Epithelial cell of esophagus (primary cell): ENCODE measurements at regions not wholly inside any gene's neighbourhood (a gene's known extent, or its start where the extent isn't known, plus 50 kb on each side); places are given as distances from the start of the nearest gene placed in this dataset.
"Not testable (repeated sequence)": the region's sequence is repeated elsewhere in the genome, so short reads cannot be mapped to it uniquely, and the experiment has no call there.

Experiments used
- DNase-seq: peaks from one replicate; pipeline ENCODE4 v3.0.0; 2010; ENCODE audit warnings: low read depth
- H3K4me3 ChIP-seq: 2 replicates; pipeline ENCODE4 v1.5.1; 2011; ENCODE audit warnings: mild to moderate bottlenecking, low read length, control low read depth
- CTCF ChIP-seq: IDR thresholded peaks from 2 replicates; pipeline ENCODE4 v1.5.1; 2011; ENCODE audit warnings: low read depth, mild to moderate bottlenecking, low read length, control low read depth, inconsistent platforms; ENCODE audit not compliant: insufficient read depth; ENCODE audit errors: missing control alignments

GRCh38 chr6:120759570-120759969 is 574.7 kb downstream of the TBC1D32 start:
- TF ChIP-seq CTCF, result no peak
- no peak for DNase-seq
- H3K4me3 ChIP-seq, result no peak overlapping the region

GRCh38 chr6:120748574-120748973 is 585.7 kb downstream of the TBC1D32 start:
- H3K4me3 ChIP-seq, DNase-seq: not testable (repeated sequence)

GRCh38 chr6:120736740-120737139 is 597.5 kb downstream of the TBC1D32 start:
- no peak for TF ChIP-seq CTCF
- DNase-seq, result peak; percentile 72
- H3K4me3 ChIP-seq, result no peak overlapping the region

GRCh38 chr6:120735641-120736040 is 598.6 kb downstream of the TBC1D32 start:
- DNase-seq, result peak; percentile 85
- H3K4me3 ChIP-seq, result no peak overlapping the region
- no peak for TF ChIP-seq CTCF

GRCh38 chr6:120711255-120711654 is 623.0 kb downstream of the TBC1D32 start:
- no peak for TF ChIP-seq CTCF
- no peak for DNase-seq
- no peak overlapping the region for H3K4me3 ChIP-seq

- no peak for DNase-seq
- no peak for TF ChIP-seq CTCF
- H3K4me3 ChIP-seq, result no peak overlapping the region
Observed at GRCh38 chr6:120700001-120700400, 634.3 kb downstream of the TBC1D32 start.

GRCh38 chr6:120686492-120686891 is 647.8 kb downstream of the TBC1D32 start:
- no peak for TF ChIP-seq CTCF
- no peak overlapping the region for H3K4me3 ChIP-seq
- no peak for DNase-seq

- TF ChIP-seq CTCF, result no peak
- no peak overlapping the region for H3K4me3 ChIP-seq
- DNase-seq, result no peak
Observed at GRCh38 chr6:120682145-120682544, 652.1 kb downstream of the TBC1D32 start.
